Stimulated activated CD8-positive, alpha-beta memory T cell treated with anti-CD3 and anti-CD28 coated beads, Interleukin-2, amount 100 ng/mL, for 1 hour (primary cell): ENCODE measurements at regions not wholly inside any gene's neighbourhood (a gene's known extent, or its start where the extent isn't known, plus 50 kb on each side); places are given as distances from the start of the nearest gene placed in this dataset.

ENCODE experiments used
- DNase-seq, 2 donors: peaks; one replicate each; pipeline ENCODE4 v3.0.0-alpha.2; 2020; ENCODE audit warnings: low read depth in 2 of 2

GRCh38 chr2:60320724-60321123, 232.7 kb downstream of the BCL11A start:
- DNase-seq, result no peak

DNA sequence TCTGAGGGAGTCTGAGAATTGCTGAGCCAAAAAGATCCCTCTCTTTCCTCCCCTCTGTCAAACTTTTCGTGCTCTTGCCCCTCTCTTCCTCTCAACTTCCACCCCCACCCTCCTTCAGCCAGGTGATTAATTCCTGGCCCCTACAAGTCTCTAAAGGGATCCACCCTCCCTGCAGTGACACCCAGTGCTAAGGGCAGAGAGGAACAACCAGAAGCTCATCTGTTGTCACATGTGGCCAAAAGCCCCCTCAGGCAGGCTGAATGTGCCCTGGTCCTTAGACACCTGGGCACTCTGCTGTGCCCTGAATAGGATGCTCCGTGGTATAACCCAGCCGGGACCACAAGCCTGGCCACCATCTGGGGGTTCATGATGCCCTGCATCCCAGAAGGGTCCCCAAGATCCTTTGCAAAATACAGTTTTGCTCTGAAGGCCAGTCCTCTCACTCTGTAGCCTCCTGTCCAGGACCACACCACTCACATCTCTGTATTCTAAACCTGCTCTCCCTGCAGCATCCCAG, 234.4 kb downstream of the BCL11A start:
- no peak for DNase-seq

GRCh38 chr2:60318544-60318943, 234.9 kb downstream of the BCL11A start:
- no peak for DNase-seq

DNA sequence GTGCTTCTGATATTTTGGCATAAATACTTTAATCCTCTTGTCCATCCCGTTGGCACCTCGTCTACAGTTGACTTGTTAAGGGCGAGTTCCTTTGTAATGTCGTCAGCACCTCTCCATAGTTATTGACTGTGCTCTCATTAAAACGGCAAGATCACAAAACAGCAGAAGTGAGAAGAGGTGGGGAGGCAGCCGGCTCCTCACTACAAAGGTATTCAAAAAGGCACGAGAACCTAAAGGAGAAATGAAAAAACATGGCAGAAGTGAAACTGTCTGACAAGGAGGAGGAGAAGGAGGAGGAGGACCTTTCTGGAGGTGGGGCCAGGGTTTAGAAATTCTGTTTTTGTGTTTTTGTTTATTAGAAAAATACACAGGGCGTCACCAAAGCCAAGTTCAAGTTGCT, 235.6 kb downstream of the BCL11A start:
- DNase-seq, result no peak

DNA sequence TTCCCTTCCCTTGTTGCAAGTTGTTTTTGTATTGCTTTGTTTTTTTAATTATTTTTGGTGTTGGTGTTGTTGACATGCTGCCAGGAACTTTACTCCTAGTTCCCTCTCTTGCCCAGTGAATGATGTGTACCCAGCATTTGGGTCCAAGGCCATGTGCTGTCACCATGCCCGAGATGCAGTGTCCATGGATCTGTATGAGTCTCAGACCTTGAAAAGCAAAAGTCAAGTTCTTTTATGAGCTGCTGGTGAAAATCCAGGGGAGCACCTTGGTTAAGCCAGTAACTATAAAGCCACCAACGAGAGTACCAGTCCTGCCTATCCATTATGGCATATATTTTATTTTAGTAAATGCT, 236.4 kb downstream of the BCL11A start:
- DNase-seq, result no peak

DNA sequence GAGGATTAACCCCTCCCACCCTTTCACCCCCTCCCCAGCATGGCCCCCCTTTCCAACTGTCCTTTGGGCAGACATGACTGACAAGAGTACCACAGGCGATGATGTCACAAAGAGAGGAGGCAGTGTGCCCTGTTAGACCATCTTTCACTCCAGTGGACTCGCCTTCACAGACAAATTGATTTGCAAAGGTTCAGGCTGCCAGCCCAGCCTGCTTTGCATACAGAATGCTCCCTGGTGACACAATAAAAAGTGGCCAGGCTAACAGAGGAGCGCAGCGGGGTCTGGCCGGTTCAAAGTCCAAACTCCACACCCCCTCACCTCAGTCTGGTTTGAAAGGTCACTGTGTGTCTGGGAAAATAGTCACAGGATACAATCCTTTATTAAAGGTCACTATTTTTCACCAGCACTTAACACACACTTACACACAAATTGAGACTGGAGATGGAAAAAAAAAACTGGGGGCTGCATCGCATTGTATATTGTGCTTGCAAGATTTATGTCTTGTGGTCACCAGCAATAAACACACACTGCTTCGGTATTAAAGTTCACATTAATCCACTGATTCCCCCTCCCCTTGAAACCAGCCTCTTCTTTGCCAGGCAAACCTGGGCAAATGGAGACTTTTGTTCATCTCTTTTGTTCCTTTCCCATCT, 236.9 kb downstream of the BCL11A start:
- no peak for DNase-seq

DNA sequence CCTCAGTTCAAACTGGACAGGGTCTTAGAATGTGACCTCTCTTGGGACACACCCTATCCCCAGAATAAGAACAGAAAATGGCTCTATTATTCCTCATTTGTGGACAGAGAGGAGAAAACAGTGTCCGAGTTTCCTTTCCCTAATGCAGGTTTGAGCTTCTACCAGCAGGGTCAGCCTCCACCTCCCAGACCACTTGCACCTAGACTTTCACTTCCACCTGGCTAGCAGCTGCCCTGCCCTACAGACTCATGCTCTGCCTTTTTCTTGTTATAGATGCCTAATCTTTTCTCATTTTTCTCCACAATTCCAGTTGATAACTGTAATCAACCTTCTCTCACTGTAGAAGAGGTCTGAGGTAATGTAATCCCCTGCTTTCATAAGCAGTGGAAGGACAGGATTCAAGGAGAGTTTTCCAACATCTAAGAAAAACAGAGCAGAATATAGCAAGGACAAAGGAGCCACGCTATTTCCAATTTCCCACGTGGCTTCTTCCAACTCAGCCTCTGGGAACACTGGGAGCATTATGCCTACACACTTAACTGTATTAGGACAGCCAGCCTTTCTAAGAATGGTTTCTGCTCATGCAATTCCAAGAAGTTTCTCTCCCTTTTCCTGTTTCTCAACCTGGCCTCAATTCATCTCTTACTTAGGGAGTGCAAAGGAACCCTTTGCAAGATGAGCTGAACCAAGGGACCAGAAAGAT, 239.8 kb downstream of the BCL11A start:
- no peak for DNase-seq

- DNase-seq, result no peak
Measured at GRCh38 chr2:60312618-60313017, 240.8 kb downstream of the BCL11A start.

GRCh38 chr2:60311524-60311923, 241.9 kb downstream of the BCL11A start:
- DNase-seq, result no peak

DNA sequence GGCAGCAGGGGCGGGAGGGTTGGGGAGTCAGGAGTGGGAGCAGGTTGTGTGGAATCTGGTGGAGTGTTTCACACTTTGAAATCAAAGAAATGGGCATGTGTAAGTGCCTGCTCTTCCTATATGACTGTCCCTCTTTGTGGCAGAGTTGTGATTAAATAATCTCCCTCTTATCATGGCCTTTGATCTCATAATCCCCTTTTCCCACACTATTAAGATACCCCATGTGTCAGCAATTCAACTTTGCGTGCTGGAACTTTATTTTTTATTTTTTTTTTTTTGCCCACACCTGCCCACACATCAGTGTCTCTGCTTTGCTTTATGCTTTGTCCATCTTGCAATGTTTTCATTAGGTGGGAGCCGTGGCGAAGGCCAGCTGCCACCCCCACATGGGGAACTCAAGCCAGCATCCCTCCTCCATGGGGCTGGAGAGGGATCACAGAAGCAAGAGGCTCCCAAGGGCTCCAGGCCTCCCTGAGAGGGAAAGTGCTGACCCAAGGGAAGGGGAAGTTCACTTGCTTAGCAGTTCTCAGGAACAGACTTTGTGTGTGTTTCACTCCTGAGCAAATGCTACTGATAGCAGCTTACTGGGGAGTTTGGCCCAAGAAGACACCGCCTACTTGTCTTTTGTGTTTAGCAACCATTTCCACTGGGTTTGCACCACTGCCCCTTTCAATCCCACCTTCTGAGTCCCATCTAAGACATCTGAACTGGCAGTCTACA, 243.4 kb downstream of the BCL11A start:
- DNase-seq, result no peak

DNA sequence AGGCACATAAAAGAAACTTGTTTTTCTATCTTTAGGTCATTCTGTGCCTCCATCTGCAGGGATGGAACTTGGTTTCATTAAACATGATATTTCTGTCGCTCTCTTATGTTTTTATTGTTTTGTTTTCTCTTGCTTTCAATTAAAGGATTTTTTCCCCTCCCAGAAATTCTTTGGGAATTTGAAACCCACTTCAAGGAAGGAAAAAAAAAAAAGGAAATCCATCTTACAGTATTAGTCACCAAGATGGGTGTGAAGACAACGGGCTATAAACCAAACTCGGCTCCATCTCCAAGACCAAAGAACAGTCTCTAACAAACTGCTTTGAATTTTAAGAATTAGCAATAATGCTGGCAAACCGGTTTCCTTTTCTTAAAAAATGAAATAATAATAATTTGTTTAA, 244.1 kb downstream of the BCL11A start:
- no peak for DNase-seq

GRCh38 chr2:60306267-60306861, 247.1 kb downstream of the BCL11A start:
- no peak for DNase-seq

DNA sequence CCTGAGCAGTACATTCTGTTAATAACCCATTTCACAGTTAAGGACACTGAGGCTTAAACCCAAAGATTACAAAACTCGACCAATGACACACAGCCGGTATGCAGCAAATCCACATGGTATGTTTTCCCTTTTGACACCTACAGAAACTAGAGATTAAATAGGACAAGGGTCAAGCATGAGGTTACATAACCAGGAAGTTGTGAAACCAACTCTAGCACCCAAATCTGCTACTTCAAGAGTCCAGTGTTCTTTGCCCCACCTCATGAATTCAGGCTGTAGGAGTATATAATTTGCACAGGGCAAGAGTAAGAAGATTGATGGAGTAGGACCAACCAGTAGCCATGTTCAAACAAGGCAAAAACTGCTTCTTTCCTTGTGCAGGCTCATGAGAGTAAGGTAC, 249.8 kb downstream of the BCL11A start:
- DNase-seq, result no peak

- DNase-seq, result no peak
Measured at GRCh38 chr2:60302377-60303126, 250.9 kb downstream of the BCL11A start.

DNA sequence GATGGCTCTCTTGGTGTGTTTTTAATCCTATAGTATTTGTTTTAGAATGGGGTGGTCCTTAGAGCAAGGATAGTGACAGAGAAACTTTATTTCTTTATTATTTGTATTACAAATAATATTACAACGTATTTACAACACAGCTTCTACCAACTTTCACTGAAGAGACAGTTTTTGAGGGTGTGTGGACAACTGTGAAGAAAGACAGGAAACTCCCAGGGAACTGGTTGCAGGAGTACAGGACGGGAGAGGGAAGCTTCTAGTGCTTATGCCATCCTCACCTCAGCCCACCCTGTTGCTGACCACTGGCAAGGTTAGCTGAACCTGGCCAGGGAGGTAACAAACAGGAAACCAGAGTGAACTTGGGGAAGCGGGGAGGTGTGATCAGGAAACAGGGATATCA, 251.7 kb downstream of the BCL11A start:
- no peak for DNase-seq

GRCh38 chr2:60299179-60299578, 254.3 kb downstream of the BCL11A start:
- no peak for DNase-seq

DNA sequence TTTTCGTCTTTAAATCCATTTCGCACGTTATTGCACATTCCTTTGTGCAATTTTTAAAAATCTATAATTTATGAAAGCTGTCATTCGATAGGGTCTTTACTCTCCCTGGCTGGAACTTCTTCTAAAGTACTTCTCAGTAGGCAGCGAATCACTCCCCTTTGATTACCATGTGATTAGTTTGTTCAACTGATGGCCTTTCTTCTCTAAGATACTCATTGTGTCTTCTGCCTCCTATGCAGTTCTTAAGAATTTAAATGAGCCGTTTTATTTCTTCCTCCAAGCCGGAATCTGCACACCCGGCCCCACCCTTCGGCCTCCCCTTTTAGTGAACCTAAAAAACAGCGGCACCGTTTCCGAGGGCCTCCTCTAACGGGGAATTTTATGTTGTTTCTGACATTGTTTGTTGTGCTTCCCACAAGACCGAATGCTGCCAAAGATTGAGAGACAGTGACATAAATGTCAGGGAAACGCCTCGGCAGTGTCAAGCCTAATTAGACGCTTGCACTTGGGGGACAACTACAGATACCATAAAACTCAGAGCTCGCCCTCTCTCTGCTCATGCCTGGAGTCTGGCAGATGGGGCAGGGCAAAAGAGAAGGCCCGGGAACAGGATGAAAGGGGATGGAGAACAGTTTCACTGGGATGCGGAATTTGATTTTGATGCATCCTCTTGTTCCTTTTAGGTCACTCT, 255.3 kb downstream of the BCL11A start:
- DNase-seq, result no peak

- DNase-seq, result no peak
Measured at GRCh38 chr2:60297296-60298005, 256.0 kb downstream of the BCL11A start.

DNA sequence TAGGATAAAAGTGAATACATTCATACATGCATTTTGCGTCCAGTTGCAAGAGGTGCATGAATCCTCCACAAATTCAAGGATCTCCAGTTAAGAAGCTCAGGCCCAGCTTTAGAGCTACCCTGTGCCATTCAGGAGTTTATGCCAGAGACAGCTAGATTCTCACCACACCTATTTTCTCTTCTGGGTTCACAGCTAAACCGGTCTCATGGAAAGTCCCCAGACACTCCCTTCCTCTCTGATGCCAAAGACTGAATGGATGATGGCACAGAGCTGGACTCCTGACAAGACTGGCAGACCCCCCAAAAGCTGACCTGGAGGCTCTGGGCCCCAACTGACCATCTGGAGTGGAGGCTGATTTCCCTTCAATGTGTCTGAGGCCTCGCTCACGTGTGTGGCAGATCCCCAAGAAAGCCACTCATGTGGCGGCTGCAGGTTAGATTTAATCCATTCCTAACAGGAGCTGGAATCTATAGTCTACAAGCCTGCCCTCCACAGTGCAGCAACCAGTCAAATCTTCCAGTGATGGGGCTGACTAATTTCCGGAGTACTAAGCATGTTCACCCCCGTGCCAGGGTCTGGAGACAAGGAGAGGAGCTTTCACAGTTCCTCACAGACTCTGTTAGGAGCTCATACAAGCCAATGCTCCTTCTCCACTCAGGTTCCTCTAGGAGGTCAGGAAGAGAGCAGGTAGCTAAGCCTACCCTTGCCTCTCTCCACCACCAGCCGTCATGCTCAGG, 257.1 kb downstream of the BCL11A start:
- DNase-seq, result no peak

GRCh38 chr2:60295636-60295962, 257.9 kb downstream of the BCL11A start:
- DNase-seq, result no peak
